GM03348 (cell line): ENCODE measurements at regions not wholly inside any gene's neighbourhood (a gene's known extent, or its start where the extent isn't known, plus 50 kb on each side); places are given as distances from the start of the nearest gene placed in this dataset.
"Not testable (repeated sequence)": the region's sequence is repeated elsewhere in the genome, so short reads cannot be mapped to it uniquely, and the experiment has no call there.

Experiments
- DNase-seq: peaks from one replicate; pipeline ENCODE4 v3.0.0; 2012; ENCODE audit warnings: low spot score

DNA sequence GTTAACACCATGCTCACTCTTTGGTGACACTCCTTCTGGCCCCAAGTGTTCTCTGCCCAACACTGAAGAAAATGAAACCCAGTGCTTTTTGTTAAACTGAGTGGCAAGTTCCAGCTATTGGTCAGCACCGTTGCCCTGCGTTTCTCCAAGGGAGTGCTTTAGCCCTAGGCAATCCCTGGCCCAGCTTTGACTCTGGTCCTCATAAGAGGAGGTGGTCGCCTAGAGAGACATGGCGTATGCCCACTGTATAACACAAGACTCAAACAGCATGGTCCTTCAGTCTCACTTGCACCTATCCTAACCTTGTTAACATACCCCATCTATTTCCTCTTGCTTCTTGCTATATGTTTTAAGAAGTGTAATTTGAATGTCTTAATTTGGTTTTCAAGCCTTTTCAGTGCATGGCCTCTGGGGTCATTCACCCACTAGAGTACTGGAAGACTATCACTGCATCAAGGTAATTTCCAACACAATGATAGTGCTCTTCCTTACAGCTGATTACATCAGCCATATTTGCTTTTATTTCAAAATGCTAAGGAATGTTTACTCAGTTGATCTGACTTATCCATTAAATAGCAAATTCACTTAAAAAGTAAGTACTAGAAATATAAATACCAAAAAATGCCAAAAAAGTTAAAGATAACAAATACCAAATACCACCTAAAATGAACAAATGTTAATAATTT, 190.5 kb upstream of the SOX21 start:
- no peak for DNase-seq

DNA sequence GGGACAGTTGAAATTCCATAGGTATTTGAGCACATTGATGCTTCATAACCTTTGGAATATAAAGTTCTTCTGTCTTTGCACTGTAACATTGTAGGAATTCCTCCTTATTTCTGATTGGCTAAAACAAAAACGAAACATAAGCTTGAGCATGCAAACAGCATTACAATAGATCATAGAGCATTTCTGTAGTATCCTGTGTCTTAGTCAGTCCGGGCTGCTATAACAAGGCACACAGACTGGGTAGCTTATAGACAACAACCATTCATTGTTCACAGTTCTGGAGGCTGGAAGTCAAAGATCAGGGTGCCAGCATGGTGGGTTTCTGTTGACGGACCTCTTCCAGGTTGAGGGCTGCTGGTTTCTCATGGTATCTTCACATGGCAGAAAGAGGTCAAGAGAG, 188.7 kb upstream of the SOX21 start:
- no peak for DNase-seq

DNA sequence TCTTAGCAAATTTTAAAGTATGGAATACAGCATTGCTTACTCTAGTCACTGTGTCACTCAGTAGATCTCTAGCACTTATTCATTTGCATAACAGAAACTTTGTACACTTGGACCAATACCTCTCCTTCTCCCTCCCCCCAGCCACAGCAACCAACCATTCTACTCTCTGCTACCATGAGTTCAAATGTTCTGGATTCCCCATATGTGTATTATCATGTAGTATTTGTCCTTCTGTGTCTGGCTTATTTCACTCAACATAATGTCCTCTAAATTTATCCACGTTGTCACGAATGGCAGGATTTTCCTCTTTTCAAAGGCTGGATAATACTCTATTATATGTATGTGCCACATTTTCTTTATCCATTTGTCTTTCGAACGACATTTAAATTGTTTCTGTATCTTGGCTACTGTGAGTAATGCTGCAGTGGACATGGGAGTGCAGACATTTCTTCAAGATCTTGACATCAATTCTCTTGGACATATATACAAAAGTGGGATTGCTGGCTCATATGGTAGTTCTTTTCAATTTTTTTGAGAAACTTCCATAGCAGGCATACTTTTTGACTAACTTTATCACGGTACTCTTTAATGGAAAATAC, 184.5 kb upstream of the SOX21 start:
- DNase-seq, result no peak

DNA sequence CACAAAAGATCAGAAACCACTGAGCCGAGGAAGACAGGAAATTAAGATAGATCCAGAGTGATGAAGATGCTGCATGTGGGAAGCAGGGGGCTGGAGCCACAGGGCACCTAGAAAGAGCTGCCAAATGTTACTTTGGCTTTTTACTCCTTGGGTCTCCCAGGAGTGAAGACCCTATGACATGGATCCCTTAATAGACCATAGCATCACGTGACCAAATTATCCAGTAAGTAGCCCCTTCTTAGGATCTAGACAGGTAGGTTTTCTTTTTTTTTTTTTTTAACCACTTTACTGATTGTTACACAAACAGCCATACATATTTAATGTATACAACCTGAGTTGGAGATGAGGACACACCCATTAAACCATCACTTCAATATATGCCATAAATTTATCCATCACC, 183.9 kb upstream of the SOX21 start:
- DNase-seq, result no peak

DNA sequence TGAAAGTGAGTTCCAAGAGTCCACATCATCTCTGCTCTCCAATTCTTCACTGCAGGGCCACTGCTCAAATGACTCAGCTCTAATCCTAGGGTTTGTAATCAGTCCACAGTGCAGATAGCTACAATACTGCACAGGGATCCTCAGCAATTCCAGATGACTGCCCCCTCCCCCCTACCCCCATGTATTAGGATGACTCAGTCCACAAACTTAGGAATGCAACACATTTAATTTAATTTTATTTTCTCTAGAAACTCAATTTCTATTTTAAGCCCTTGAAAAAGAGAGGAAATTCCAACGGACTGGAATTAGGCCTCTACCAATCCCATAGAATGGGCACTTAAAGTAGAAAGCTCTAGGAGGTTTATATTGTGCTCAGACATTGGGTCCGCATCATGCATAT, 173.8 kb upstream of the SOX21 start:
- DNase-seq, result peak; percentile 46

DNA sequence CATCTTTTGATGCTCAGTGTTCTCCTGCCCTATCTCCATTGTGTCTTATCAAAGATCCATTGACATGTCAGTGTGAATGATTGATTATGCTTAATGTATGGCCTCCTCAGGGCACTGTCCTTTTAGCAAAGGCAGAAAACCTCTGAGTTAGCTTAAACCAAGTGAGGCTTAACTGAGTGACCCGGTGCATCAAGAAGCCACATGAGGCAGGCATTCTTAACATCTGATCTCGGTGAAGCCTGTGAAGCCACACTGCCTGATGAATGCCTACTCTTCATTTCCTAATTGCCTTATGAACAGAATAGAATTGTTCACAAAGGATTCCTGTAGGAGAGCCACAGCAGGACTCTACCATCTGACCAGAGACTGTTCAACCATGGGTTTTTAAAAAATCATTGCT, 168.1 kb upstream of the SOX21 start:
- no peak for DNase-seq

DNA sequence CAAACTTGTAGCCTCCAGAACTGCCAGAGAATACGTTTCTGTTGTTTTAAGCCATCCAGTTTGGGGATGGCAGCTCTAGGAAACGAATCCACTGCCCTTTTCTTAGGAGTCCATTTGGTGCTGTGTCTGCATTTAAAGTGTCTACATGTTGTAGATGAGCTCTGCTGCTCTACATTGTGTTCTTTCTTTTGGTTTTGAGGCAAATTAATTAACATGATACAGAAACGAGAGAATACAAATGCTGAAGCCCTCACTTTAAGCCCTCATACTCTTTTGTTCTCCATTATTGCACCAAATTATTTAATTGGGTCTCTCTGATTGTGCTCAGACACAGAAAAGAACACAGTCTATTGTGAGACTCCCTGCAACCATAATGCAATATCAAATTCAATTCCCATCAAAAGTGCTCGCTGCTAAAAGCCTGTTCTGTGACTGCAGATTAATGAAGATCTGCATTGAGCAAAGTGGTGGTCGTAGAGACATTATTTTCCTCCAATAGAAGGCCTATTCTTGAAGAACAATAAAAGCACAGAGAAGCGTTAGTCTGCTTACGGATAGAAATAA, 166.3 kb upstream of the SOX21 start:
- no peak for DNase-seq

DNA sequence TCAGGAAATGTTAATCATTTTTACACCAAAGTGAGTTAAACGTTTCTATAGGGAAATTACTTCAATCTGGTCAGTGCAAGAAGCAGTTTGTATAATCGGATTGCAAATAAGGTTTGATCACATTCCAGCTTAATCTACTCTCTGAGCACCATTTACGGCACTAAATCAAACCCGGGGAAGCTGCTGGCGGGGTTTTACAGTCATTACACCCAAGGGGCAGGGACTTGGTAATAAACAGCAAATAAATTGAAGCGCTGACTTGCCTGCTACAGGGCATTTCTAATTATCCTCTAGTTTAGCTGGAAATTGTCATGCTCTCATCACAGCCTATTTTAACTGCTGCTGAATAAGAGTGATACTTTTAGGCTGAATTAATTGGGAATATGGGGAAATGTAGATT, 152.1 kb upstream of the SOX21 start:
- no peak for DNase-seq

DNA sequence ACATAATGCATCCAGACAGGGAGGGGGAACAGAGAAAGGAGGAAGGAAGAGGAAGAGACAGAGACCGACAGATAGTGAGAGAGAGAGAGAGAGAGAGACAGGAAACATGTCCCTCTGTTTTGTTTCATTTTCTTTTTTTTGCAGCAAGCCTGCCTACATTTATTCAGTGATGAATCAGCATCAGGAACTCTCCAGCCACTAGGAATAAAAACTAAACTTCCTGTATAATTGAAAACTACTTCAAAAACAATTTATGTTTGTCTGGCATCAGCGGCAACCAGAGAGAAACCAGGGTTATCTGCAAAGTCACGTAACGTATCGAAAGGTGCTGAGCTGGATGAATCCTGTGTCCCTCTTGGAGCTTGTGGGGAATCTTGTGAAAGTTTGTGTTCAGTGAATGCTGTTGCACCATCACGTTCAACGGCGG, 148.6 kb upstream of the SOX21 start:
- DNase-seq, result peak; percentile 13

DNA sequence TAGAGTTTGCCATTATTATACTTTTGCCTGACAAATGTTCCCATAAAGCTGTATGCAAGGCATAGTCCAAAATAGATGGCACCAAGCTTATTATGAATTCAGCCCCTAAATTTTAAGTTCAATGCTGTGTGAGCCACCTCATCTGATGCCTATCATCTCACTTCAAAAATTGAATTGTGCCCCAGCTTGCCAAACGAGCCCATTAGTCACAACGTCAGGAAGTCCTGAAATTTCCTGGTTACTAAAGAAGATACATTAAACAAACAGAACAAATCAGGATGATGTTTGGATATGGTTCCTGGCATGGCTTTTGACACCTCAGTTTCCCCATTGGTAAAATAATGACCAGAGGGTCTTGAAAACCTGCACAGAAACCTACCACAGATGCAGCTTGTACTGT, 147.5 kb upstream of the SOX21 start:
- no peak for DNase-seq

DNA sequence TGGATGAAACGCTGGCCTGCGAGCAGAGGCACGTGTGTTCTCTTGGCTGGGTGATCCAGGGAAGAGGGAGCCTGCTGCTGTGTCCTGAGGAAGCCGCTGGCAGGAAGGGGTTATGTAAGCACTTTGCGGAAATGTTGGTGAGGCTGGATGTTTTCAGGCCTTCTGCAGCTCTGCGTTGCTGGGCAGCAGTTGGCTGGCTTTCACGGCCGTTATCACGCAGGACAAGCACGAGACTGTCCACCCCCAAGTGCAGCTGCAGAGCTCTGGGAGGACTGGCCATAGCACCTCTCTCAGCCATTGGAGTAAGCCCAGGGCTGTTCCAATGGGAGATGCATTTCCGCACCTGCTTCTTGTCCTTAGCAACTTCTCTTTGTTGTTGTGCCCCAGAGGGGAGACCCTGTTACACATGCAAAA, 146.9 kb upstream of the SOX21 start:
- no peak for DNase-seq

DNA sequence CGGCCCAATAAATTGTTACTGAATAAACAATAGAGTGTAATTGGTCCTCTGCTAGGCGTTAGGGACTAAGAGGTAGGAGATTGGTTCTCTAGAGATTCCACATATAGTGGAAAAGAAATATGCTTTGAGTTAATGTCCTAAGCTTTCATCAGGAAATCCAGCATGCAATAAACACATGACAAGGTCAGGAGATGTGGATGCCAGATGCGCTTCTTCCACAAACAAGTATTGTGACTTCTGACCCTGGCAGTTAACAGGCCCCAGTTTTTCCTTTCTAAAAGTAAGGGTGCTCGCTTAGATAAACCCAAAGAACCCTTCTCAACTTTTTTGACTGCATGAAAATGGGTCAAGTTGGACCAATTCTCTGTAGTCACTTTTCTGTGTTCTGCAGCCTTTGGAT, 146.5 kb upstream of the SOX21 start:
- DNase-seq, result no peak

DNA sequence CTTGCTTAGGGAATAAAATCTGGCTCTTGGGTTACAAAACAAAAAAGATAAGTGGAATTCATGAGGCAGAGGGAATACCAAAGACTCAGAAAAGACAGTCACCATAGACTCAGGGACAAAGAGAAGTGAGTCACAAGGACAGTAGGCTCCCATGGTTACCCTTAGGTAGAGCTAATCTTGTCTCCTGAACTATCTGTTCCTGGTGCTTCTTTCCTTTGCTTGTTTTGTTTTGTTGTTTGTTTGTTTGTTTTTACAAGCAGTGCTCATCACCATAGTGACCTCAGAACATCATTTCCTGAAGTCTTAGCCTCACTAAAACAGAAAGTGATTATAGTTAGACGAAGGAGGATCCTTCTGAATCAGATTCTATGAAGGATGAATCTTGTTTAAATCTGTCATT, 142.3 kb upstream of the SOX21 start:
- DNase-seq, result no peak

DNA sequence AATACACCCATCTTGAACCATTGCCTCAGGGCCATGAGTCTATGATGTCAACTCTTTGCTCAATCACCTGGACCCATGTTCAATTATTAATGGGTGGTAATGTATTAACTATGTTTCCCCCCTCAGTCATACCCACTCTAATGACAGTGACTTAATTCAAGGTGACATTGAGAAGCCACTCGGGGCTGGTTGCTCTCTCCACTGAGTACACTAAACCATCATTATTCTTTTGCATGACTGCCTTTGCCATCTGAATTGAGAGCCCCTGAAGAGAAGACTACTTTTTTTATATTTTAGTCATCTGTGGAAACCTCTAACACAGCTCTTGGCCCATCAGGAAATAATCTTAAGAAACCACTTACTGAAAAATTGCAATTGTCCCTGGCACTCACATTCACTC, 139.2 kb upstream of the SOX21 start:
- no peak for DNase-seq

DNA sequence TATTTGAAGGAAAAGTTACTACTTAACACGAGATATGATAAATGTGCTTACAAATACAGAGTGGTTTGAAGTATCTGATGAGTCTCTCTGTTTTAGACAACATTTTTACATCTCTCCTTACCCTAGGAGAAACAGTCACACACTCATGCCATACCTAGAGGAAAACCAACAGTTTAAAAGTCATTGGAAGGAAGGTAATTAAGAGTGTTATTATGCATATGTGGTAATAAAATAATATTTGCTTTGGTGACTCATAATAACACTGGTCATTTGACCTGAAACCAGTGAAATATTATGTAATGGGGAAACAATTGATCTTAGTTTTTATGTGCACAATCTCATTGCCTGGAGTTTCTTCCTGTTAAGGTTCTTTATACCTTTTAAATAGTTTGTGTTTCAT, 136.9 kb upstream of the SOX21 start:
- DNase-seq, result no peak

DNA sequence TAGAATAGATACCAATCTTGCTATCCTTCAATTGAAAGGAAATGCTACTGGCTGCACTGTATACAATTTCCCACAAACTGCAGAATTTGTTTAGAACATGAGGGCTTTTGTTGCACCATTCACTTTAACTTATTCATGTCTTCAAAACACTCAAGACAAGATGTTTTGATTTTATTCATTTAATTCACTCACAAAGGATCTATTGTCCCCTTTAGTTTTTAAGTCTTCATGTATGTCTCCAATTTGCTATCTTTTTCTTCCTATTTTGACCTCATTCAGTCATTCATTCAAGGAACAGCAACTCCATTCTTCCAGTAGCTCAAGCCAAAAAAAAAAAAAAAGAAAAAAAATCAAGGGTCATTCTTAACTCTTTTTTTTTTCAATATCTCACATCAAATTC, 130.6 kb upstream of the SOX21 start:
- no peak for DNase-seq

DNA sequence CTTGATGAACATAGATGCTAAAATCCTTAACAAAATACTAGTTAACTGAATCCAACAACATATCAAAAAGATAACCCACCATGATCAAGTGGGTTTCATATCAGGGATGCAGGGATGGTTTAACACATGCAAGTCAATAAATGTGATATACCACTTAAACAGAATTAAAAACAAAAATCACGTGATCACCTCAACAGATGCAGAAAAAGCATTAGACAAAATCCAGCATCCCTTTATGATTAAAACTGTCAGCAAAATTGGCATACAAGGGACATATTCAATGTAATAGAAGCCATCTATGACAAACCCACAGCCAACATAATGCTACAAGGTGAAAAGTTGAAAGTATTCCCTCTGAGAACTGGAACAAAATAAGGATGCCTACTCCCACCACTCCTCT, 124.7 kb upstream of the SOX21 start:
- not testable (repeated sequence) for DNase-seq

DNA sequence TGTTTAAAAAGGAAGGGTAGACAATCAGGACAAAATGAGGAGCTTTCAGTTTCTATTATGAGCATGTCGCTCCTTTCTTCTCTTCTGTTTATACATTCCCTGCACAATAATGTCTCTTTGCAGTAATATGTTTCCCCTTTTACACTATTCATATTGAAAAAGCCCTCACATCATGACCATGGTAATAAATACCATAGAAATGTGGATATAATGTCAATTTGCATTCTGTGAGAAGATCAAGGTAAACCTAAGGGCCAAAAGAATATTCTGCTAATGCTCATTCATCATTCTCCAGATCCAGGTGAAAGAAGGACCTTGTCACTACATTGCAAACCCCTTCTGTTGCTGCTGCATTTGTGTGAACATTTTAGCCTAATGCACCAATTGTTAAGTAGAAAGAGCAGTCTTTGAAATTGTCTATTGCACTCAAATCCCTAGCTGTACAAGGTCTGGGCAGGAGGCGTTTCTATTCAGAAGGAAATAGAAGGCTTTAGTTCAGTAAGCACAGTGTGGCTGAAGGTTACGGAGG, 117.6 kb upstream of the SOX21 start:
- no peak for DNase-seq

DNA sequence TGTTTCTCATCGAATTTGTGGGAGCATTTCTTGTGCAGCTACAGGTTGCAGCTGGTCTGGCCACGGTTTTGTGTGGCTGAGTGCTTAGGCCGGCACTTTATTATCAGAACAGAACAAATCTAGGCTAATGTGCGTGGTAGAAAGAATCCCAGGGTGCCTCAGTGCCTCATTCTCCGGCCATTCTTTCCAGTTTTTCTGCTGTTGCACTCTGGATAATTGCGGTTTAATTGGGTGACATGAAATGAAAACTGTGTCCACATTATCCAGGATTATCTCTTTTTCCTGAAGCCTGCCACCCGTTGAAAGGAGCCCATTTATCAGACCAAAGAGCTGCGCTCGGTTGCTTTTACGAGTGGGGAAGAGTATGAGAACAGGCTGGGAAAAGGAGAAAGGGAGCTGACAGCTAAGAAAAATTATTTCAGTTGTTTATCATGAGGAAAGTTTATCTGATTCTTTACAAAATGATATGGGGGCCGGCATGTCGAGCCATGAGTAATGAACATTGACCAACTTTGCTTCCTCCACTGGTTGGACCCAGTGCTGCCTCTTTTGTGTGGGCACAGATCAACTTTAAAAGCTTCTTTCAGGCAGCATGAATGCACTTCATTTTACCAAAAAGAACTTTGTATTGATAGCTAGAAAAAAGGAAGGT, 117.0 kb upstream of the SOX21 start:
- DNase-seq, result no peak

DNA sequence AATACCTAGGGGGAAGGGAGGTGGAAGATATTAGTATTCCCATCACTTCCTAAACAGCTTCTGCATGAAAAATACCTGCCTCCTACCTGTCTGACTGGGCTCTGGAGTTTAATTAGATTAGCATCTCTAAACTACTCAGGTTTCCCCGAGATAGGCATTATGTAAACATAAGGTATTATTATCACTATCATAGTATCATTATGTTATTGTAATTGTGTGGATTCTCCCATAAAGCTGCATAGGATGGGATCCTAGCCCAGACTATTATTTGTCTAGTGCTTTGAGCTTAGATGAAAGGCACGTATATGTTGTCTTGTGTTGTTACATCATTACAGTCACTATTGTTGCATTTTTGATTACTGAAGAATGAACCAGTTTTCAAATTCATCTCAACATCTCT, 115.2 kb upstream of the SOX21 start:
- no peak for DNase-seq

DNA sequence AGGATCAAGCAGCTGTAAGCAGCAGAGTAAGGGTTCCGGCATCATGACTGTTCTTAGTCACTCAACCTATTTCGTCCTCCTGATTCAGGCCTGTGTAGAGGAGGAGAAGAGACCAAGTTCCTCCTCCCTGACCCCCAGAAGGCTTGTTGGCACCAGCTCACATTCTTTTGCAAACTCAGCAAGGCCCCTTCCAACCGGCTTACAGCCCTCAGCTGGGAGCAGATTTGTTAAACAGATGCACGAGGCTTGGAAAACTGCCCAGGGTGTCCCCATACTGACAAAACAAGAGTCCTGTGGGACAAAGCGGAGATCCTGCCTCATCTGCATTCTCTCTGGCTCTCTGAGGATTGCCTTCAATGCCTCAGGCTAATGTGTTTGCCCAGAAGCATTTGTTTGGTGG, 113.2 kb upstream of the SOX21 start:
- no peak for DNase-seq

DNA sequence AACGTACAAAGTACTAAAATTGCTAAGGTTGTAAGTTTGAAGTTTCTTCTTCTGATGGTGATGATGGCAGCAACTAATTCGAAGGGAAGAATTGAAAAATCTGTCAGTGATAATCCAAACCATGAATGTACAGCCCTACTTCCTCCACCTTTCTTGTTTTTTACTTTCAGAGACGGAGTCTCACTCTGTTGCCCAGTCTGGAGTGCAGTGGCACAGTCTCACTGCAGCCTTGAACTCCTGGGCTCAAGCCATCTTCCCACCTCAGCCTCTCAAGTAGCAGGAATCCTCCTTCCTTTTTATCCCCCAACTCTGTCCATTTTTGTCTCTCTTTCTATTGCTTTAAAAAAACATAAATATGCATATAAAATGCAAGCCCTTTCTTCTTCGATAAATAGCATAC, 112.3 kb upstream of the SOX21 start:
- no peak for DNase-seq

DNA sequence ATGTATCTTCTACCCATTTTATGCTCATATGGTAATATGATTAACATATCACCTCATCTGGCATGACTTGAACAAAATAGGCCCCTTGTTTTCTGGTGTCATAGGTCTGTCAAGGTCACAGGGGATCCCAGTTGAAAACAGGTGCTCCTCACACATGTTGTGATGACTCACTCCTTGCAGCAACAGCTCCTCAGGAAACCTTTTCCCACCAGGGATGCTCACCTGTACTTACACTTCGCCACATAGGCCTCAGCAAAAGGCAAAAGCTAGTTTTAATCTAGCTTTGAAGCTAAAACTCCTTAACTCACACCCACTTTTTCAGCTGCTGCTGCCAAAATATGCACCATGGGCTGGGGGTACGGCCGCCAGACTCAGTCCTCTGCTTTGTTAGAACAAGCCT, 110.0 kb upstream of the SOX21 start:
- no peak for DNase-seq
